Loucy (cell line): ENCODE measurements at regions not wholly inside any gene's neighbourhood (a gene's known extent, or its start where the extent isn't known, plus 50 kb on each side); places are given as distances from the start of the nearest gene placed in this dataset.

Experiments used
- EZH2phosphoT487 ChIP-seq: fragments of 200-600 bp; IDR thresholded peaks from 2 replicates; pipeline ENCODE4 v1.6.1; 2018; ENCODE audit warnings: antibody characterized with exemption, mild to moderate bottlenecking, moderate library complexity, borderline replicate concordance
- TF ChIP-seq, protein P1 (sequence below): fragments of 200-600 bp; sonication (generic); conservative IDR thresholded peaks from 2 replicates; pipeline ENCODE4 v1.5.1; 2014; ENCODE audit warnings: mild to moderate bottlenecking, antibody characterized with exemption, low read length

- TF ChIP-seq, protein P1, sequence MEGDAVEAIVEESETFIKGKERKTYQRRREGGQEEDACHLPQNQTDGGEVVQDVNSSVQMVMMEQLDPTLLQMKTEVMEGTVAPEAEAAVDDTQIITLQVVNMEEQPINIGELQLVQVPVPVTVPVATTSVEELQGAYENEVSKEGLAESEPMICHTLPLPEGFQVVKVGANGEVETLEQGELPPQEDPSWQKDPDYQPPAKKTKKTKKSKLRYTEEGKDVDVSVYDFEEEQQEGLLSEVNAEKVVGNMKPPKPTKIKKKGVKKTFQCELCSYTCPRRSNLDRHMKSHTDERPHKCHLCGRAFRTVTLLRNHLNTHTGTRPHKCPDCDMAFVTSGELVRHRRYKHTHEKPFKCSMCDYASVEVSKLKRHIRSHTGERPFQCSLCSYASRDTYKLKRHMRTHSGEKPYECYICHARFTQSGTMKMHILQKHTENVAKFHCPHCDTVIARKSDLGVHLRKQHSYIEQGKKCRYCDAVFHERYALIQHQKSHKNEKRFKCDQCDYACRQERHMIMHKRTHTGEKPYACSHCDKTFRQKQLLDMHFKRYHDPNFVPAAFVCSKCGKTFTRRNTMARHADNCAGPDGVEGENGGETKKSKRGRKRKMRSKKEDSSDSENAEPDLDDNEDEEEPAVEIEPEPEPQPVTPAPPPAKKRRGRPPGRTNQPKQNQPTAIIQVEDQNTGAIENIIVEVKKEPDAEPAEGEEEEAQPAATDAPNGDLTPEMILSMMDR: no peak
- no peak for TF ChIP-seq EZH2phosphoT487
Observed at GRCh38 chr4:180770265-180770664, 1472.9 kb upstream of the TENM3 start.
